Embryonic facial prominence (tissue), 1 donor: ENCODE measurements at regions not wholly inside any gene's neighbourhood (a gene's known extent, or its start where the extent isn't known, plus 50 kb on each side); places are given as distances from the start of the nearest gene placed in this dataset.

Experiments used
- DNase-seq: peaks from one replicate; pipeline ENCODE4 v3.0.0-alpha.2; 2016; ENCODE audit errors: extremely low spot score

DNA sequence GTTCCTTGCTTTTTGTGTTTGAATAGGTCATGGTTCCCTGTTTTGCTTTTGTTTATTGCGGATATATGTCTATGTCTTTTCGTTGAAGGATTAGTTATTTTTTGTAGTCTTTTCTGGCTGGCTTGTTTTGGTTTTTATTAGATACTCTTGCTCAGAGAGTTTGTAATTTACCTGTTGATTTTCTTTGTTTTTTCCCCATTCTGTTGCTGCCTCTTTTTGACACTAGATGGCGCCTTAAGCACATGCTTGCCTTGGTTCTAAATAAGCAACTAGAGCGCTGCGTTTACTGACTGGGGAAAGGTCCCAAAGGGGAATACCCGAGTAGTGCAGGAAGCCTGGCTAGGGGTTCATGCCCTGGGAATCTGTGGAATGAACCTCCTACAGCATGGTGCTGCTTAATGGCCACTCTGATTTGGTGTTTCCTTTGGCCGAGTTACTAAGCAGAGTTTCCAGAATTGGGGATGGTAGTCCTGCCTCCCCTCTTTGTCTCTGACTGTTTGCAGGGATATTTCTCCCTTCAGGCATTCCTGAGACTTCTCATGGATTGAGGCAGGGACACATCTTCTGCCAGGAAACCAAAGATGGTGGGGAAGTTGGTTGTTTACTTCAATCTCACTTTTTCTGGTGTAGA lies 143.2 kb downstream of the PTPRU start:
- no peak for DNase-seq
